Loucy (cell line): ENCODE measurements at regions not wholly inside any gene's neighbourhood (a gene's known extent, or its start where the extent isn't known, plus 50 kb on each side); places are given as distances from the start of the nearest gene placed in this dataset.
A peak's percentile ranks its signal among the peaks of the same experiment; 100 is the strongest.
"Not testable (repeated sequence)": the region's sequence is repeated elsewhere in the genome, so short reads cannot be mapped to it uniquely, and the experiment has no call there.

Source experiments
- H2AFZ ChIP-seq: fragments of 200-600 bp; sonication (generic); 2 replicates; pipeline ENCODE4 v1.6.0; 2016; ENCODE audit warnings: antibody characterized with exemption, mild to moderate bottlenecking, low read length, moderate library complexity
- H3F3A ChIP-seq: fragments of 200-600 bp; 2 replicates; pipeline ENCODE4 v1.6.0; 2016; ENCODE audit warnings: antibody characterized with exemption, low read depth, mild to moderate bottlenecking
- H3K27me3 ChIP-seq: fragments of 200-600 bp; sonication (generic); 2 replicates; pipeline ENCODE4 v1.6.1; 2014; ENCODE audit warnings: low read length, mild to moderate bottlenecking; ENCODE audit not compliant: insufficient read depth, poor library complexity, severe bottlenecking
- H3K36me3 ChIP-seq: fragments of 200-600 bp; sonication (generic); 2 replicates; pipeline ENCODE4 v1.6.1; 2016; ENCODE audit warnings: low read length; ENCODE audit not compliant: insufficient read depth
- H3K4me1 ChIP-seq: fragments of 200-600 bp; sonication (generic); 2 replicates; pipeline ENCODE4 v1.5.1; 2014; ENCODE audit warnings: low read length, mild to moderate bottlenecking; ENCODE audit not compliant: insufficient read depth, poor library complexity, severe bottlenecking
- H3K4me2 ChIP-seq: fragments of 200-600 bp; sonication (generic); 2 replicates; pipeline ENCODE4 v1.6.0; 2014; ENCODE audit warnings: antibody characterized with exemption, low read length, low read depth, mild to moderate bottlenecking; ENCODE audit not compliant: poor library complexity, severe bottlenecking
- H3K4me3 ChIP-seq: fragments of 200-600 bp; sonication (generic); 2 replicates; pipeline ENCODE4 v1.5.1; 2014; ENCODE audit warnings: low read length, mild to moderate bottlenecking, mixed read lengths; ENCODE audit not compliant: poor library complexity, severe bottlenecking
- H3K79me2 ChIP-seq: fragments of 200-600 bp; sonication (generic); 2 replicates; pipeline ENCODE4 v1.6.1; 2014; ENCODE audit warnings: low read length; ENCODE audit not compliant: insufficient read depth
- H3K9ac ChIP-seq: fragments of 200-600 bp; sonication (generic); 2 replicates; pipeline ENCODE4 v1.6.0; 2014; ENCODE audit warnings: mild to moderate bottlenecking, low read depth, low read length, moderate library complexity; ENCODE audit not compliant: poor library complexity, severe bottlenecking
- H3K9me2 ChIP-seq: fragments of 200-600 bp; sonication (generic); replicated peaks from 2 replicates; pipeline ENCODE4 v1.6.1; 2016; ENCODE audit warnings: low read depth, low read length, mixed read lengths
- H3K9me3 ChIP-seq: fragments of 200-600 bp; sonication (generic); 2 replicates; pipeline ENCODE4 v1.6.1; 2014; ENCODE audit warnings: mild to moderate bottlenecking, antibody characterized with exemption, low read length, low read depth; ENCODE audit not compliant: insufficient read depth
- H4K20me1 ChIP-seq: fragments of 200-600 bp; sonication (generic); 2 replicates; pipeline ENCODE4 v1.6.0; 2014; ENCODE audit warnings: antibody characterized with exemption, low read length, mild to moderate bottlenecking; ENCODE audit not compliant: insufficient read depth, poor library complexity, severe bottlenecking
- CTCF ChIP-seq: fragments of 200-600 bp; sonication (generic); conservative IDR thresholded peaks from 2 replicates; pipeline ENCODE4 v1.5.1; 2014; ENCODE audit warnings: mild to moderate bottlenecking, antibody characterized with exemption, low read length
- EZH2phosphoT487 ChIP-seq: fragments of 200-600 bp; IDR thresholded peaks from 2 replicates; pipeline ENCODE4 v1.6.1; 2018; ENCODE audit warnings: antibody characterized with exemption, mild to moderate bottlenecking, moderate library complexity, borderline replicate concordance

- no peak for TF ChIP-seq CTCF
- no peak for TF ChIP-seq EZH2phosphoT487
- H3F3A ChIP-seq = no peaks in the 10 kb centered on the region
- H3K4me2 ChIP-seq = no peak overlapping the region
- H3K36me3 ChIP-seq = no peaks in the 10 kb centered on the region
- no peaks in the 10 kb centered on the region for H3K27me3 ChIP-seq
- H3K4me3 ChIP-seq = no peak overlapping the region
- no peaks in the 10 kb centered on the region for H3K9me3 ChIP-seq
- no peaks in the 10 kb centered on the region for H3K4me1 ChIP-seq
- H4K20me1 ChIP-seq = no peaks in the 10 kb centered on the region
- H3K9ac ChIP-seq = no peak overlapping the region
- H3K79me2 ChIP-seq = no peaks in the 10 kb centered on the region
- no peaks in the 10 kb centered on the region for H3K9me2 ChIP-seq
- peak overlapping the region; percentile 33; the same call in 1 of the 2 replicates for H2AFZ ChIP-seq
These were observed 274.9 kb downstream of the RRAGC start for GRCh38 chr1:38584448-38585355.

GRCh38 chr1:38583287-38583686 is 276.3 kb downstream of the RRAGC start:
- H3K9me3 ChIP-seq, H3K4me3 ChIP-seq, H3K4me2 ChIP-seq, H4K20me1 ChIP-seq, H3K27me3 ChIP-seq, H3K9ac ChIP-seq, H3K9me2 ChIP-seq, H2AFZ ChIP-seq, H3F3A ChIP-seq, H3K79me2 ChIP-seq, H3K4me1 ChIP-seq, H3K36me3 ChIP-seq: not testable (repeated sequence)

- H3K4me3 ChIP-seq = no peak overlapping the region
These were observed 278.2 kb downstream of the RRAGC start for GRCh38 chr1:38581396-38581795.

More at GRCh38 chr1:38581396-38581795, 278.2 kb downstream of the RRAGC start:
- TF ChIP-seq CTCF (no peak), EZH2phosphoT487 (no peak)
- H3F3A ChIP-seq = no peaks in the 10 kb centered on the region
- no peaks in the 10 kb centered on the region for H3K4me1 ChIP-seq
- no peaks in the 10 kb centered on the region for H3K27me3 ChIP-seq
- H2AFZ ChIP-seq = no peak overlapping the region
- H3K9me3 ChIP-seq = no peaks in the 10 kb centered on the region
- H3K36me3 ChIP-seq = no peaks in the 10 kb centered on the region
- no peak overlapping the region for H3K4me2 ChIP-seq
- H3K9ac ChIP-seq = no peak overlapping the region
- no peaks in the 10 kb centered on the region for H3K9me2 ChIP-seq
- H3K79me2 ChIP-seq = no peaks in the 10 kb centered on the region
- no peaks in the 10 kb centered on the region for H4K20me1 ChIP-seq
